Activated CD4-positive, alpha-beta T cell treated with anti-CD3 and anti-CD28 coated beads for 36 hours (primary cell): ENCODE measurements at regions not wholly inside any gene's neighbourhood (a gene's known extent, or its start where the extent isn't known, plus 50 kb on each side); places are given as distances from the start of the nearest gene placed in this dataset.

Experiments used
- ATAC-seq: fragments of 200-7000 bp; cut with Tn5 transposase; one replicate; pipeline ENCODE4 v1.10.0; 2021; ENCODE audit warnings: mild to moderate bottlenecking, moderate library complexity
- CTCF ChIA-PET: fragments of 350-600 bp; sonication (Branson Sonifier 250); formaldehyde crosslinking; loops from one replicate; lab custom pipeline; 2021; ENCODE audit warnings: antibody characterized with exemption; lab: Charles Lee
- POLR2A ChIA-PET: fragments of 350-600 bp; sonication (Branson Sonifier 250); formaldehyde crosslinking; loops from one replicate; lab custom pipeline; 2021; ENCODE audit warnings: antibody characterized with exemption, inconsistent platforms; lab: Charles Lee
- DNase-seq: peaks from one replicate; pipeline ENCODE4 v3.0.0-alpha.2; 2020
- H3K27ac Mint-ChIP-seq: one replicate; pipeline ENCODE4 v1.8.0; 2021; ENCODE audit warnings: mixed read lengths
- H3K27me3 Mint-ChIP-seq: one replicate; pipeline ENCODE4 v1.8.0; 2021; ENCODE audit warnings: mixed read lengths
- H3K36me3 Mint-ChIP-seq: one replicate; pipeline ENCODE4 v1.8.0; 2021; ENCODE audit warnings: low read depth, mixed read lengths
- H3K4me1 Mint-ChIP-seq: one replicate; pipeline ENCODE4 v1.8.0; 2021; ENCODE audit warnings: mixed read lengths
- H3K4me3 Mint-ChIP-seq: one replicate; pipeline ENCODE4 v1.8.0; 2021; ENCODE audit warnings: mild to moderate bottlenecking, moderate library complexity, mixed read lengths
- H3K9me3 Mint-ChIP-seq: one replicate; pipeline ENCODE4 v1.8.0; 2021; ENCODE audit warnings: low read depth, mixed read lengths
- intact Hi-C, 2 experiments: fragments of 100-400 bp; cut with DNase I in 1 of 2; cut with micrococcal nuclease in 1 of 2; formaldehyde crosslinking; loops; one replicate each; pipeline versions ENCODE4 v1.14.2 to v1.15.1; 2022 to 2024; cut with DNase I, micrococcal nuclease

DNA sequence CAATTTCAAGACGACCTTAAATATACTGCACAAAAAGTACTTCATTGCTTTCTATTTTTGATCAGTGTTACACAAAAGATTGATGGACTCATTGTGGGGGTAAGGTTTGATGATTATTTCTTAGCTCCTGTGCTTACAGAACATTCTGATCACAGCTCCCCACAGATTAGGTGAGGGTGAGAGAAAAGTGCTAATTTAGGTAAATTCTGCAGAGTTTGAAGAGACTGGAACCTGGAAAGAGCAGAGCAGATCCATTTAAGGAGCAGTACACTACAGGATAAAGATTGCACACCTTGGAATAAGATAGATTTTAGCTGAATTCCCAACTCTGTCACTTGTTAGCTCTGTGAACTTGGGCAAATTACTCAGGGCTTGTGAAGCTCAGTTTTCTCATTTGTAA, 291.9 kb upstream of the CDH7 start:
- ATAC-seq (no peak), DNase-seq (no peak)
- no peaks in the 10 kb centered on the region for H3K36me3 Mint-ChIP-seq
- H3K27ac Mint-ChIP-seq: no peak overlapping the region
- CTCF ChIA-PET: interaction anchor here (0.9 kb wide), 1 partner anchor 12 kb away, joined by 3 read pairs; no protein-coding TSS in a partner anchor
- no peaks in the 10 kb centered on the region for H3K27me3 Mint-ChIP-seq
- POLR2A ChIA-PET: no interaction called here
- intact Hi-C loops: no loop called here
- no peak overlapping the region for H3K4me3 Mint-ChIP-seq
- H3K4me1 Mint-ChIP-seq: no peaks in the 10 kb centered on the region
- peaks cover 2% of the 10 kb centered on the region for H3K9me3 Mint-ChIP-seq

DNA sequence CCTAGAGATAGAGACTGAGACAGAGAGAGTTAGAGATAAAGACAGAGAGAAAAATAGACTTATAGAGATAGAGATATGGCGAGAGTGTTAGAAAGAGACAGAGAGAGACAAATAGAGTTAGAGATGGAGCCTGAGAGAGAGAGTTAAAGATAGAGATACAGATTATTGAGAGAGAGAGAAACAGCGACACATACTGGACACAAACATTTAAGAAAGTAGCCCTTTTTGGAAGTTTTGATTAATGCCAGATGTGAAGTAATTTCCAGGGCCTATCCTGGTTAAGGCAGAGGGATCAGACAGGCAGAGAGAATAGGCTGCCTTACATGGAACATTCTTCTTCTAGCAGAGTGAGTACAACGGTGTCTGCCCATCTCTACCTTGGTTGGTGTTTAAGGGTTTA, 311.6 kb upstream of the CDH7 start:
- no peak for DNase-seq
- ChIA-PET POLR2A (no interaction called here), CTCF (no interaction called here)
- no peaks in the 10 kb centered on the region for H3K27me3 Mint-ChIP-seq
- no peak overlapping the region for H3K27ac Mint-ChIP-seq
- H3K4me1 Mint-ChIP-seq: no peaks in the 10 kb centered on the region
- H3K4me3 Mint-ChIP-seq: no peak overlapping the region
- no peak for ATAC-seq
- peaks cover 8% of the 10 kb centered on the region for H3K9me3 Mint-ChIP-seq
- peaks cover 1% of the 10 kb centered on the region for H3K36me3 Mint-ChIP-seq
- intact Hi-C loops: no loop called here

DNA sequence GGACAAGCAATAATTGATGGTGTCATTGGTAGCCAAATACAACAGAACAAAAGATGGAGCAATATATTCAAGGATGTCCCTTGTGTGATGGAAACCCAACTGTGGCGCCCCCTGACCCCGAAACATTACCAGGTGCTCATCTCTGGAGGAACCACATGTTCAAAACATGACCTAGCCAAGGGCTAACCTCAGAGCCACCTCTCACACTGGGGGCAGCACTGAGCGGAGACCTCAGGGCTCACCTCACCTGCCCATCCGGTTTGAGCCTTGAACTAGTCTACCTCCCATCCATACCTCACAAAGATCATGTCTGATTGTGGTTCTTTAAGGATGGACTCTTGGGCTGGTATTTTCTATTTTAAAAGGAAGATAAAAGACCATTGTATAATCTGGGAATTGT, 314.4 kb upstream of the CDH7 start:
- DNase-seq (no peak), ATAC-seq (no peak)
- Mint-ChIP-seq H3K4me3 (no peak overlapping the region), H3K36me3 (peaks cover 1% of the 10 kb centered on the region), H3K27ac (no peak overlapping the region), H3K9me3 (peaks cover 7% of the 10 kb centered on the region), H3K4me1 (no peaks in the 10 kb centered on the region), H3K27me3 (no peaks in the 10 kb centered on the region)
- intact Hi-C loops: no loop called here
- ChIA-PET POLR2A (no interaction called here), CTCF (no interaction called here)

DNA sequence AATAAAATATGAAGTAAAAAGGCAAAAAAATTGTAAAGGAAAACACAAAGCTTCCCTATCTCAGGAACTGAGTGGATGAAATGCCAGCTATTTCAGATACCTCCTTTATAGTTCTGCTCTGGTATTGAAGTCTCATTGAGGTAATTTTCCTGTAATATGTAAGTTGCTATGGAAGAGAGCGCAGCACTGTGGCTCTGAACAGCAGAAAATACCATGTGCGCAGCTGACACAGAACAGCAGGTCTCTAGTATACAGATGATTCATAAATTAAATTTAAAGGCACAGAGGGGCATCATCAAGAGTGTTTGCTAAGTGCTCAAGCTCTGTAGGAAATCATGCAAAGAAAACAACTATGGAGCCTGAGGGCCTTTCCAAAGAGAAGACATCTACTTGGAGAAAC, 315.3 kb upstream of the CDH7 start:
- Mint-ChIP-seq H3K4me3 (no peak overlapping the region), H3K9me3 (peaks cover 5% of the 10 kb centered on the region), H3K27me3 (no peaks in the 10 kb centered on the region), H3K4me1 (no peaks in the 10 kb centered on the region), H3K36me3 (no peaks in the 10 kb centered on the region), H3K27ac (no peak overlapping the region)
- ChIA-PET POLR2A (no interaction called here), CTCF (no interaction called here)
- no peak for ATAC-seq
- no peak for DNase-seq
- intact Hi-C loops: no loop called here

GRCh38 chr18:65429601-65430000, 321.2 kb upstream of the CDH7 start:
- Mint-ChIP-seq H3K4me3 (no peak overlapping the region), H3K27ac (no peak overlapping the region), H3K9me3 (peaks cover 3% of the 10 kb centered on the region), H3K4me1 (no peaks in the 10 kb centered on the region), H3K27me3 (no peaks in the 10 kb centered on the region), H3K36me3 (no peaks in the 10 kb centered on the region)
- intact Hi-C loops: no loop called here
- ChIA-PET CTCF (no interaction called here), POLR2A (no interaction called here)
- ATAC-seq: no peak
- DNase-seq: no peak

DNA sequence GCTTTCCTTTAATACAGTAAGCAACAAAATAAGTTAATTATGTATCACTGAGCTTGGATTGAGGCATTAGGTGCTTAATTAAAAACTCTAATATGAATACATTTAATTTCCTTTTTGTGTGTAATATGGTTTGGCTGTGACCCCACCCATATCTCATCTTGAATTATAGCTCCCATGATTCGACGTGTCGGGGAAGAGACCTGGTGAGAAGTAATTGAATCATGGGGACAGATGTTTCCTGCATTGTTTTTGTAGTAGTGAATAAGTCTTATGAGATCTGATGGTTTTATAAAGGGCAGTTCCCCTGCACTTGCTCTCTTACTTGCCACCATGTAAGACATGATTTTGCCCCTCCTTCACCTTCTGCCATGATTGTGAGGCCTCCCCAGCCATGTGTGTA, 325.4 kb upstream of the CDH7 start:
- intact Hi-C loops: no loop called here
- Mint-ChIP-seq H3K4me1 (no peaks in the 10 kb centered on the region), H3K27me3 (no peaks in the 10 kb centered on the region), H3K27ac (no peak overlapping the region), H3K4me3 (no peak overlapping the region), H3K9me3 (peaks cover 8% of the 10 kb centered on the region), H3K36me3 (no peaks in the 10 kb centered on the region)
- CTCF ChIA-PET: no interaction called here
- ATAC-seq: no peak
- POLR2A ChIA-PET: no interaction called here
- no peak for DNase-seq

DNA sequence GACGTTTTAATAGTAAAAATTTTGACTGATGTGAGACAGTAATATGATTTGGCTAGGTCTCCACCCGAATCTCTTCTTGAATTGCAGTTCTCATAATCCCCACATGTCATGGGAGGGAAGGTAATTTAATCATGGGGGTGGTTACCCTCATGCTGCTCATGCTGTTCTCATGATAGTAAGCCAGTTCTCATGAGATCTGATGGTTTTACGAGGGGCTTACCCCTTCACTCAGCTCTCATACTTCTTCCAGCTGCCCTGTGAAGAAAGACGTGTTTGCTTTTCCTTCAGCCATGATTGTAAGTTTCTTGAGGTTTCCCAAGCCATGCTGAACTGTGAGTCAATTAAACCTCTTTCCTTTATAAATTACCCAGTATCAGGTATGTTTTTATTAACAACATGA, 327.0 kb upstream of the CDH7 start:
- ChIA-PET CTCF (no interaction called here), POLR2A (no interaction called here)
- Mint-ChIP-seq H3K27ac (no peak overlapping the region), H3K27me3 (no peaks in the 10 kb centered on the region), H3K4me1 (no peaks in the 10 kb centered on the region), H3K36me3 (no peaks in the 10 kb centered on the region), H3K4me3 (no peak overlapping the region), H3K9me3 (peaks cover 8% of the 10 kb centered on the region)
- ATAC-seq: no peak
- DNase-seq: no peak
- intact Hi-C loops: no loop called here

GRCh38 chr18:65422544-65423136, 328.2 kb upstream of the CDH7 start:
- CTCF ChIA-PET: no interaction called here
- no peaks in the 10 kb centered on the region for H3K4me1 Mint-ChIP-seq
- no peaks in the 10 kb centered on the region for H3K27me3 Mint-ChIP-seq
- POLR2A ChIA-PET: no interaction called here
- no peak overlapping the region for H3K4me3 Mint-ChIP-seq
- DNase-seq (no peak), ATAC-seq (no peak)
- intact Hi-C loops: no loop called here
- no peaks in the 10 kb centered on the region for H3K36me3 Mint-ChIP-seq
- no peak overlapping the region for H3K27ac Mint-ChIP-seq
- H3K9me3 Mint-ChIP-seq: peaks cover 8% of the 10 kb centered on the region

DNA sequence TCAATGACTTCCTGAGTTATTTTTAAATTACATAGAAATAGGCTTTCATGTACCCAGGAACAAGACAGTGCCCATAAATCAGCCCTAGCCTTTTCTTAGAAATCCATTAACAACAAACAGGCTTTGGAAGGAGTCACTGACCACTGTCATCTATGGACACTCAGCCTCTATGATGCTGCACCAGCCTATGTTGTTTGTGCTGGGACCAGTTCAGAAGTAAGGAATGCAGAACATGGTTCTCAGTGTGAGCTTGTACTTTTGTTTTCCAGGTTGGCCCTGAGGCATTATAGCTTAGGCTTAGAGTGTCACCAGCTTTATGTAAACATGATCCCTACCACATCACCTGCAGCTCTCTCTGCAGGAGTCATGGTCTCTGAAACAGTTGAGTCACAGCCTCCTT, 335.7 kb upstream of the CDH7 start:
- POLR2A ChIA-PET: no interaction called here
- Mint-ChIP-seq H3K27ac (no peak overlapping the region), H3K4me1 (no peaks in the 10 kb centered on the region), H3K4me3 (no peak overlapping the region), H3K36me3 (no peaks in the 10 kb centered on the region), H3K9me3 (no peaks in the 10 kb centered on the region), H3K27me3 (no peaks in the 10 kb centered on the region)
- no peak for DNase-seq
- intact Hi-C loops: no loop called here
- CTCF ChIA-PET: interaction anchor here (0.6 kb wide), 1 partner anchor 374 kb away, joined by 3 read pairs; no protein-coding TSS in a partner anchor
- no peak for ATAC-seq

DNA sequence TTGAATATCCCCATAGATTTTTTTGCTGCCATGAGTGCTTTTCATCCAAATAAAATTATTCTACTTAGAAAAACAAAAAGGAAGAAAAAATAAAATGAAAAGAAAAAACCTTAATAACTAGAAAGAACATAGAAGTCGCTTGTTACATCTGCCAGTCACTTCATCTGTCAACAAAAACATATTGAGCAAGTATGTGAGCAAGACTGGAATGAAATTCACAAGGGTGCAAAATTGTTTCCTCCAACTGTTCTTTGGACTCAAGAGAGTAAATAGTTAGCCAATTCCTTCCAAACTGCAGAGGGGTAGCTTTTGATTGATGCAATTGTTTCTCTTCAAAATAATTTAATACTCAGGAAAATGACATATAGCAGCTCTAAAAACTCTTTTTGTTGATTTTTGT, 336.3 kb upstream of the CDH7 start:
- intact Hi-C loops: no loop called here

DNA sequence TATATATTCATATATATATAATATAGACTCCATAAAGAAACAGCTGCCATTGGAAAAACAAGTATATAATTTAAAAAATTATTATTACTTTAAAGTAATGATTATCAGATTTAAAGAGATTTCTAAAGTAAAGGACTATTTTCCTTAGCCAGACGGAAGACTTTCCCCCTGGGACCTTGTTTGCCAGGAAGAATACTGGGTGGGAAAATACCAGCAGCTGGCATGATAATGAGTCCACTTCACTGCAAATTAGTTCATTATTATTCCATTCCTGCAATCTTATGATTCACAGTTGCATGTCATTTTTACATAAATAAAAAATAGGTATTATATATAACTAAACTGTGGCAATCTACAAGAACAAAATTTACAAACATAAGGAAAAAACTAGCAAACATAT, 339.8 kb upstream of the CDH7 start:
- no peaks in the 10 kb centered on the region for H3K27me3 Mint-ChIP-seq
- CTCF ChIA-PET: no interaction called here
- POLR2A ChIA-PET: no interaction called here

More for the DNA sequence above, 336.3 kb upstream of the CDH7 start:
- Mint-ChIP-seq H3K4me3 (no peak overlapping the region), H3K36me3 (no peaks in the 10 kb centered on the region), H3K27ac (no peak overlapping the region), H3K9me3 (no peaks in the 10 kb centered on the region), H3K27me3 (no peaks in the 10 kb centered on the region), H3K4me1 (no peaks in the 10 kb centered on the region)
- ATAC-seq (no peak), DNase-seq (no peak)
- POLR2A ChIA-PET: interaction anchor here (0.7 kb wide), 1 partner anchor 770 kb away, joined by 3 read pairs; no protein-coding TSS in a partner anchor
- CTCF ChIA-PET: no interaction called here

DNA sequence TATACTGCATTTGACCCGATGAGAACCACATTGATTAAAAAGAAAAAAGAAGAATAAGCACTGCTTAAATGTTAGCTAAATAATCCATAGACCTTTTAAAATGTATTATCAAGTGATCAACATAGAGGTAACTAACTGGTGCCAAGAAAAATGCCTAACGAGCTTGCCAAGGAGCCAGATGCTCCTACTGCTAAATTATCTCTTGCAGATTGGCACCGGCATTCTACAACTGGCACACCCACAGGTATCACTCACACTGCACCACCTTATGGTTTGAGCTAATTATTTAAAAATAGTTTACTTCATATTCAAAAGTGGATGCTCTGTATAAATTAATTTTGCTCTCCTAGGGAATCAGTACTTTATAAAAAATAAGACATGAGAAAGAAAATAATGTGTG, 341.6 kb upstream of the CDH7 start:
- Mint-ChIP-seq H3K9me3 (no peaks in the 10 kb centered on the region), H3K27me3 (no peaks in the 10 kb centered on the region), H3K36me3 (no peaks in the 10 kb centered on the region), H3K27ac (no peak overlapping the region), H3K4me3 (no peak overlapping the region), H3K4me1 (no peaks in the 10 kb centered on the region)
- DNase-seq: no peak
- ChIA-PET POLR2A (no interaction called here), CTCF (no interaction called here)
- no peak for ATAC-seq
- intact Hi-C loops: no loop called here

More for the DNA sequence above, 339.8 kb upstream of the CDH7 start:
- no peaks in the 10 kb centered on the region for H3K9me3 Mint-ChIP-seq
- no peaks in the 10 kb centered on the region for H3K36me3 Mint-ChIP-seq
- no peak overlapping the region for H3K4me3 Mint-ChIP-seq
- no peak overlapping the region for H3K27ac Mint-ChIP-seq
- H3K4me1 Mint-ChIP-seq: no peaks in the 10 kb centered on the region
- ATAC-seq (no peak), DNase-seq (no peak)
- intact Hi-C loops: no loop called here

DNA sequence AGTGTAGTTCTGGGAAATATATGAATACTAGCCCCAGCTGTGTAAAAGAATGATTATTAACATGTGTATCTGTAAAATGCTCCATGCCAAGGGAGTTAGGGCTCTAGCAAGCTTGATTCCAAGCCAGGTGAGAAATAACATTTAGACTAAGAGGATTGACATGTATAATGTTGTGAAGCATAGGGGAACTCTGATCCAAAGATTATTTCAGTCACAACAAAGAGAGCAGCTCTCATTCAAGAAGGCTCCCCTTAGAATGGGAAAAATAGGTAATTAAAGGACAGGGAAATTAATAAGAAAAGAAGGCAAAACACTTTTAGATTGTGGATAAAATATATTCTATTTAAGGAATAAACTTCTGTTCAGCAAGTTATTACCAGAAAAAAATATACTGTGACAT, 347.3 kb upstream of the CDH7 start:
- Mint-ChIP-seq H3K27ac (no peak overlapping the region), H3K4me3 (no peak overlapping the region), H3K9me3 (peaks cover 4% of the 10 kb centered on the region), H3K4me1 (no peaks in the 10 kb centered on the region), H3K27me3 (no peaks in the 10 kb centered on the region), H3K36me3 (no peaks in the 10 kb centered on the region)
- ATAC-seq (no peak), DNase-seq (no peak)
- POLR2A ChIA-PET: no interaction called here
- CTCF ChIA-PET: no interaction called here
- intact Hi-C loops: no loop called here
